NT2/D1 (cell line): ENCODE measurements at regions not wholly inside any gene's neighbourhood (a gene's known extent, or its start where the extent isn't known, plus 50 kb on each side); places are given as distances from the start of the nearest gene placed in this dataset.

ENCODE experiments used
- DNase-seq: peaks from one replicate; pipeline ENCODE4 v3.0.0-alpha.2; 2011; ENCODE audit warnings: low read depth, low spot score
- H3K27me3 ChIP-seq: 2 replicates; pipeline ENCODE4 v1.6.0; 2011; ENCODE audit warnings: mild to moderate bottlenecking; ENCODE audit not compliant: insufficient read length, insufficient read depth
- H3K36me3 ChIP-seq: 2 replicates; pipeline ENCODE4 v1.6.1; 2011; ENCODE audit warnings: mild to moderate bottlenecking, low read length, mixed read lengths; ENCODE audit not compliant: insufficient read depth, insufficient read length
- H3K4me1 ChIP-seq: 2 replicates; pipeline ENCODE4 v1.5.1; 2011; ENCODE audit not compliant: insufficient read depth, insufficient read length
- H3K4me3 ChIP-seq: 2 replicates; pipeline ENCODE4 v1.5.1; 2011; ENCODE audit warnings: low read depth; ENCODE audit not compliant: insufficient read length
- H3K9ac ChIP-seq: 2 replicates; pipeline ENCODE4 v1.6.0; 2011; ENCODE audit warnings: low read depth; ENCODE audit not compliant: insufficient read length
- H3K9me3 ChIP-seq: 2 replicates; pipeline ENCODE4 v1.5.1; 2011; ENCODE audit warnings: mild to moderate bottlenecking, low read length; ENCODE audit not compliant: insufficient read depth
- SUZ12 ChIP-seq: IDR thresholded peaks from 2 replicates; pipeline ENCODE4 v1.6.1; 2011; ENCODE audit not compliant: insufficient read length, insufficient read depth; ENCODE audit errors: extremely low read depth
- YY1 ChIP-seq: IDR thresholded peaks from 2 replicates; pipeline ENCODE4 v1.6.1; 2011; ENCODE audit not compliant: insufficient read length, insufficient read depth
- ZNF274 ChIP-seq: IDR thresholded peaks from 2 replicates; pipeline ENCODE4 v1.6.1; 2011; ENCODE audit warnings: mild to moderate bottlenecking, low read depth, low read length

- Histone ChIP-seq H3K9ac (no peak overlapping the region), H3K4me1 (no peaks in the 10 kb centered on the region), H3K27me3 (no peaks in the 10 kb centered on the region), H3K4me3 (no peak overlapping the region), H3K36me3 (no peaks in the 10 kb centered on the region), H3K9me3 (no peaks in the 10 kb centered on the region)
- no peak for TF ChIP-seq SUZ12
- TF ChIP-seq YY1 = no peak
- TF ChIP-seq ZNF274 = no peak
- no peak for DNase-seq
Measured at GRCh38 chr20:39412091-39412490, 449.9 kb downstream of the DHX35 start.

- TF ChIP-seq SUZ12 (no peak), YY1 (no peak), ZNF274 (no peak)
- no peak overlapping the region for H3K4me3 ChIP-seq
- H3K4me1 ChIP-seq = no peaks in the 10 kb centered on the region
- H3K9ac ChIP-seq = no peak overlapping the region
- H3K36me3 ChIP-seq = no peaks in the 10 kb centered on the region
- no peaks in the 10 kb centered on the region for H3K9me3 ChIP-seq
- no peak for DNase-seq
- H3K27me3 ChIP-seq = no peaks in the 10 kb centered on the region
Measured at GRCh38 chr20:39399463-39399862, 437.3 kb downstream of the DHX35 start.

- TF ChIP-seq ZNF274 (no peak), SUZ12 (no peak), YY1 (no peak)
Measured at GRCh38 chr20:39398656-39399055, 436.5 kb downstream of the DHX35 start.

GRCh38 chr20:39397646-39398045, 435.5 kb downstream of the DHX35 start:
- Histone ChIP-seq H3K27me3 (no peaks in the 10 kb centered on the region), H3K36me3 (no peaks in the 10 kb centered on the region), H3K9me3 (no peaks in the 10 kb centered on the region), H3K4me3 (no peak overlapping the region), H3K4me1 (no peaks in the 10 kb centered on the region), H3K9ac (no peak overlapping the region)
- no peak for DNase-seq
- TF ChIP-seq SUZ12 (no peak), YY1 (no peak), ZNF274 (no peak)

More at GRCh38 chr20:39398656-39399055, 436.5 kb downstream of the DHX35 start:
- Histone ChIP-seq H3K36me3 (no peaks in the 10 kb centered on the region), H3K27me3 (no peaks in the 10 kb centered on the region), H3K4me1 (no peaks in the 10 kb centered on the region), H3K9me3 (no peaks in the 10 kb centered on the region), H3K9ac (no peak overlapping the region), H3K4me3 (no peak overlapping the region)
- DNase-seq = no peak

- Histone ChIP-seq H3K4me1 (no peaks in the 10 kb centered on the region), H3K4me3 (no peak overlapping the region), H3K9me3 (no peaks in the 10 kb centered on the region), H3K36me3 (no peaks in the 10 kb centered on the region), H3K27me3 (no peaks in the 10 kb centered on the region), H3K9ac (no peak overlapping the region)
- TF ChIP-seq ZNF274 (no peak), SUZ12 (no peak), YY1 (no peak)
- no peak for DNase-seq
Measured at GRCh38 chr20:39395478-39396291, 433.5 kb downstream of the DHX35 start.

- H3K9ac ChIP-seq = no peak overlapping the region
- TF ChIP-seq SUZ12 = no peak
- TF ChIP-seq ZNF274 = no peak
- no peak for TF ChIP-seq YY1
- DNase-seq = no peak
- no peaks in the 10 kb centered on the region for H3K9me3 ChIP-seq
- H3K36me3 ChIP-seq = no peaks in the 10 kb centered on the region
- no peak overlapping the region for H3K4me3 ChIP-seq
- H3K27me3 ChIP-seq = no peaks in the 10 kb centered on the region
- H3K4me1 ChIP-seq = no peaks in the 10 kb centered on the region
Measured at GRCh38 chr20:39394461-39394860, 432.3 kb downstream of the DHX35 start.

- Histone ChIP-seq H3K27me3 (no peaks in the 10 kb centered on the region), H3K4me1 (no peaks in the 10 kb centered on the region), H3K9me3 (no peaks in the 10 kb centered on the region), H3K4me3 (no peak overlapping the region), H3K9ac (no peak overlapping the region), H3K36me3 (no peaks in the 10 kb centered on the region)
- no peak for DNase-seq
- no peak for TF ChIP-seq SUZ12
- TF ChIP-seq ZNF274 = no peak
- TF ChIP-seq YY1 = no peak
Measured at GRCh38 chr20:39390186-39390585, 428.0 kb downstream of the DHX35 start.
